ENCODE measurements at regions not wholly inside any gene's neighbourhood (a gene's known extent, or its start where the extent isn't known, plus 50 kb on each side); places are given as distances from the start of the nearest gene placed in this dataset.

DNA sequence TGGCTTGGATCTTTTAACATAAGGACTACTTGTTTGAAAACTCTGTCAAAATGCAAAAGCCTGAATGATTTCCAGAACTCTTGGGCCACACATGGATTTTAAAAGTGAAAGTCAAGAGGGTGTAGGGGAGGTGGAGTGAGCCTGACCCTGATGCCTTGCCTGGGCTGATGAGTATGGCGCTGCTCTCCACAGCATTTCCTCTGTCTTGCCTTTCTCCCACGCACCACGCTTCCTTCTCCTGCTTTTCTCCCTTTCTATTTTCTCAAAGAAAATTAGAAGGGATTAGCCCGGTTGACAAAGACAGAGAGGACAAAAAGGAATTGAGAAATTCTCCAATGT lies 207.0 kb upstream of the CCDC68 start:
- Mint-ChIP-seq H3K27ac (no peak overlapping the region), H3K4me3 (no peak overlapping the region), H3K4me1 (ENCODE audit: low read depth) (no peaks in the 10 kb centered on the region), H3K36me3 (ENCODE audit: low read depth) (no peaks in the 10 kb centered on the region), H3K27me3 (ENCODE audit: low read depth) (no peaks in the 10 kb centered on the region), H3K9me3 (ENCODE audit: insufficient read depth) (no peaks in the 10 kb centered on the region)
- DNase-seq (no peak), ATAC-seq (no peak)
- CTCF ChIA-PET, result no interaction called here
- POLR2A ChIA-PET, result no interaction called here

DNA sequence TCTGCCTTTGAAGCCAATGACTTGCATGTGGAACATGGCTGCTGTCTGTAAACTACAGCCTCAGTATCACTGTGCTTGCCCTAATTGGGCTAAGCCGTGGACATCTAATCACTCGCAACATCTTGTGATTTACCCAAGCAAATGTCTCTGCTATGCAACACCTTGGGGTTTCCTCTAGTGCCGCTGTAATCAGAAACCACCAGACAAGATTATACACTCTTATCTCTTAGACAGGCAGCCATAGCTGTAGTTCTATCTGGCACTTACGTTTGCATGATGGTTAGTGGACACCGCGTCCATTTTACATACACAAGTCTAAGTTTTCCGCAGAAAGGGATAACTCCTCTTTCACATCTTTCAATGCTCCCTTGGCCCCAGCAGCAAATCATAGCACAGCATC lies 204.3 kb upstream of the CCDC68 start:
- Mint-ChIP-seq H3K36me3 (ENCODE audit: low read depth) (no peaks in the 10 kb centered on the region), H3K4me3 (no peak overlapping the region), H3K27ac (no peak overlapping the region), H3K9me3 (ENCODE audit: insufficient read depth) (no peaks in the 10 kb centered on the region), H3K4me1 (ENCODE audit: low read depth) (no peaks in the 10 kb centered on the region), H3K27me3 (ENCODE audit: low read depth) (no peaks in the 10 kb centered on the region)
- ATAC-seq (no peak), DNase-seq (no peak)
- CTCF ChIA-PET, result no interaction called here
- POLR2A ChIA-PET, result no interaction called here

DNA sequence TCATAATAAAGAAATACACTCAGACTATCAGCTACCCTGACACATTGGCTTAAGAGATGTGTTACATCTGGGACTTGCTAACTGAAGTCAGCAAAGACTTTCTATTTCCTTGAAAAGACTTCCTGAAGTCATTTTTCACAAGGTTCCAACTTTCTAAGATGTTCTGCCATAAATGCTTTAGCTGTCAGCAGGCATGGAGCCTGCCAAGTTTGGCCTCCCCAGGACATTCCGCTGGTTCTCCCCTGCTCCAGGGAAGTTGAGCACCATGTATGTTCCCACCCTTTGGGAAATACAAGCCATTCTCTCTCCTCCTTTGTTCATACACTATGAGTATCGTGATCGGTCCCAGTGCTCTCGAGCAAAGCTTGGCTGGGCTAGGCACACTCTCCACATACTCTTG lies 202.7 kb upstream of the CCDC68 start:
- ChIA-PET POLR2A (interaction anchor here (0.6 kb wide), 1 partner anchor 957 kb away, joined by 3 read pairs; no protein-coding TSS in a partner anchor), CTCF (no interaction called here)
- no peaks in the 10 kb centered on the region for H3K27me3 Mint-ChIP-seq (ENCODE audit: low read depth)
- no peaks in the 10 kb centered on the region for H3K4me1 Mint-ChIP-seq (ENCODE audit: low read depth)
- H3K36me3 Mint-ChIP-seq (ENCODE audit: low read depth), result no peaks in the 10 kb centered on the region
- no peak for ATAC-seq
- H3K4me3 Mint-ChIP-seq, result no peak overlapping the region
- no peaks in the 10 kb centered on the region for H3K9me3 Mint-ChIP-seq (ENCODE audit: insufficient read depth)
- H3K27ac Mint-ChIP-seq, result no peak overlapping the region
- DNase-seq, result no peak

GRCh38 chr18:55159027-55159426 lies 199.8 kb upstream of the CCDC68 start:
- no peaks in the 10 kb centered on the region for H3K27me3 Mint-ChIP-seq (ENCODE audit: low read depth)
- no peak overlapping the region for H3K4me3 Mint-ChIP-seq
- no peaks in the 10 kb centered on the region for H3K36me3 Mint-ChIP-seq (ENCODE audit: low read depth)
- ATAC-seq, result no peak
- H3K9me3 Mint-ChIP-seq (ENCODE audit: insufficient read depth), result no peaks in the 10 kb centered on the region
- no peak for DNase-seq
- CTCF ChIA-PET, result no interaction called here
- POLR2A ChIA-PET, result no interaction called here
- no peaks in the 10 kb centered on the region for H3K4me1 Mint-ChIP-seq (ENCODE audit: low read depth)
- no peak overlapping the region for H3K27ac Mint-ChIP-seq

- no peak overlapping the region for H3K27ac Mint-ChIP-seq
- no peak for ATAC-seq
- H3K4me1 Mint-ChIP-seq (ENCODE audit: low read depth), result no peaks in the 10 kb centered on the region
Observed at GRCh38 chr18:55158570-55158969, 199.3 kb upstream of the CCDC68 start.

DNA sequence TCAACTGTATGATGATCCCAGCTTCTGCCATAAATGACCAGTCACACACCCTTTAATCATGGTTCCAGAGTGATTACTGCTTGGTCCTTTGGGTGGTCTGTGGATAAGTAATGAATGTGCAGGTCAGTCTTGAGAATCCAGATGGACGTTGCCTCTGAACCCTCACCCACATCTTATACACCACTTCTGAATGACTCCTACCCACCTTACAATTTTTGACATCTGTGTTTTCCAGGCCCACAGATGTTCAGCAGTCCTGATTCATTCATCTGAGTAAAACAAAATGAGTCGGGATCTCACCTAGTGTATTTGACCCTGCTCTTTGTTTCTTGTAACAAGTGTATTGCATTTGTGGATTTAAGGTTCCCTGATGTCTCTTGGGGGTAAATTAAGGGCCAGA lies 194.1 kb upstream of the CCDC68 start:
- DNase-seq (no peak), ATAC-seq (no peak)
- H3K4me3 Mint-ChIP-seq, result no peak overlapping the region
- ChIA-PET POLR2A (no interaction called here), CTCF (no interaction called here)
- H3K27me3 Mint-ChIP-seq (ENCODE audit: low read depth), result no peaks in the 10 kb centered on the region
- H3K4me1 Mint-ChIP-seq (ENCODE audit: low read depth), result no peaks in the 10 kb centered on the region
- no peak overlapping the region for H3K27ac Mint-ChIP-seq
- H3K36me3 Mint-ChIP-seq (ENCODE audit: low read depth), result no peaks in the 10 kb centered on the region
- no peaks in the 10 kb centered on the region for H3K9me3 Mint-ChIP-seq (ENCODE audit: insufficient read depth)

More at GRCh38 chr18:55158570-55158969, 199.3 kb upstream of the CCDC68 start:
- ChIA-PET CTCF (interaction anchor here (0.5 kb wide), 1 partner anchor 767 kb away, joined by 3 read pairs; no protein-coding TSS in a partner anchor), POLR2A (no interaction called here)
- no peak for DNase-seq
- H3K27me3 Mint-ChIP-seq (ENCODE audit: low read depth), result no peaks in the 10 kb centered on the region
- H3K4me3 Mint-ChIP-seq, result no peak overlapping the region
- no peaks in the 10 kb centered on the region for H3K9me3 Mint-ChIP-seq (ENCODE audit: insufficient read depth)
- H3K36me3 Mint-ChIP-seq (ENCODE audit: low read depth), result no peaks in the 10 kb centered on the region

GRCh38 chr18:55152801-55153200 lies 193.5 kb upstream of the CCDC68 start:
- POLR2A ChIA-PET, result no interaction called here
- ATAC-seq (no peak), DNase-seq (no peak)
- CTCF ChIA-PET, result no interaction called here
- H3K9me3 Mint-ChIP-seq (ENCODE audit: insufficient read depth), result no peaks in the 10 kb centered on the region
- H3K36me3 Mint-ChIP-seq (ENCODE audit: low read depth), result no peaks in the 10 kb centered on the region
- H3K4me3 Mint-ChIP-seq, result no peak overlapping the region
- H3K4me1 Mint-ChIP-seq (ENCODE audit: low read depth), result no peaks in the 10 kb centered on the region
- no peaks in the 10 kb centered on the region for H3K27me3 Mint-ChIP-seq (ENCODE audit: low read depth)
- H3K27ac Mint-ChIP-seq, result no peak overlapping the region

- no peaks in the 10 kb centered on the region for H3K36me3 Mint-ChIP-seq (ENCODE audit: low read depth)
- ChIA-PET CTCF (no interaction called here), POLR2A (no interaction called here)
- no peak overlapping the region for H3K4me3 Mint-ChIP-seq
- no peaks in the 10 kb centered on the region for H3K27me3 Mint-ChIP-seq (ENCODE audit: low read depth)
- no peaks in the 10 kb centered on the region for H3K9me3 Mint-ChIP-seq (ENCODE audit: insufficient read depth)
- ATAC-seq (no peak), DNase-seq (no peak)
- no peaks in the 10 kb centered on the region for H3K4me1 Mint-ChIP-seq (ENCODE audit: low read depth)
- no peak overlapping the region for H3K27ac Mint-ChIP-seq
Observed at GRCh38 chr18:55149994-55150393, 190.7 kb upstream of the CCDC68 start.

DNA sequence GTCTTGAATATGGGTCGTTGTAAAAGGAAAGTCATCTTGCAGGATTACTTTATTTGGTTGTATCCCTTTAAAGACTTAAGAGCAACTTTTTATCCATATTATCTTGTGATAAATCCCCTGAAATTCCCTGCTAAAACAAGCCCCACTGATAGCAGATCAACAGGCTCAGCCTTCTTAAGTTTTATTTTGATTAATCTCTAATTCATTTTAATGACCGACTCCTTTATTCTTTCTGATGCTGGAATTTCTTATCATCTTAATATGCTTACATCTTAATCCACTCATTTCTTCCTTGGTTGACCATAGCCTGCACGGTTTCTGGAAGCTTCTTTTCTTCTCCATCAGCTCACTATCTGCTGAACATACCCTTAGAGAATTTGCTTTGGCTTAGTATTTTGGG lies 188.5 kb upstream of the CCDC68 start:
- DNase-seq, result no peak
- H3K9me3 Mint-ChIP-seq (ENCODE audit: insufficient read depth), result peaks cover 5% of the 10 kb centered on the region
- POLR2A ChIA-PET, result no interaction called here
- no peak for ATAC-seq
- H3K4me3 Mint-ChIP-seq, result no peak overlapping the region
- H3K27me3 Mint-ChIP-seq (ENCODE audit: low read depth), result no peaks in the 10 kb centered on the region
- H3K27ac Mint-ChIP-seq, result no peak overlapping the region
- CTCF ChIA-PET, result no interaction called here
- H3K4me1 Mint-ChIP-seq (ENCODE audit: low read depth), result no peaks in the 10 kb centered on the region
- no peaks in the 10 kb centered on the region for H3K36me3 Mint-ChIP-seq (ENCODE audit: low read depth)

- DNase-seq (no peak), ATAC-seq (no peak)
- Mint-ChIP-seq H3K36me3 (ENCODE audit: low read depth) (no peaks in the 10 kb centered on the region), H3K4me3 (no peak overlapping the region), H3K27me3 (ENCODE audit: low read depth) (no peaks in the 10 kb centered on the region), H3K27ac (no peak overlapping the region), H3K9me3 (ENCODE audit: insufficient read depth) (peaks cover 5% of the 10 kb centered on the region), H3K4me1 (ENCODE audit: low read depth) (no peaks in the 10 kb centered on the region)
- CTCF ChIA-PET, result no interaction called here
- POLR2A ChIA-PET, result no interaction called here
Observed at GRCh38 chr18:55144193-55144930, 185.1 kb upstream of the CCDC68 start.

GRCh38 chr18:55142410-55142809 lies 183.1 kb upstream of the CCDC68 start:
- H3K4me1 Mint-ChIP-seq (ENCODE audit: low read depth), result no peaks in the 10 kb centered on the region
- ATAC-seq (no peak), DNase-seq (no peak)
- H3K27ac Mint-ChIP-seq, result no peak overlapping the region
- H3K36me3 Mint-ChIP-seq (ENCODE audit: low read depth), result no peaks in the 10 kb centered on the region
- H3K27me3 Mint-ChIP-seq (ENCODE audit: low read depth), result no peaks in the 10 kb centered on the region
- ChIA-PET POLR2A (no interaction called here), CTCF (no interaction called here)
- H3K4me3 Mint-ChIP-seq, result no peak overlapping the region
- peaks cover 5% of the 10 kb centered on the region for H3K9me3 Mint-ChIP-seq (ENCODE audit: insufficient read depth)

GRCh38 chr18:55141318-55141717 lies 182.1 kb upstream of the CCDC68 start:
- Mint-ChIP-seq H3K27ac (no peak overlapping the region), H3K4me1 (ENCODE audit: low read depth) (no peaks in the 10 kb centered on the region), H3K9me3 (ENCODE audit: insufficient read depth) (peaks cover 5% of the 10 kb centered on the region), H3K27me3 (ENCODE audit: low read depth) (no peaks in the 10 kb centered on the region), H3K4me3 (no peak overlapping the region), H3K36me3 (ENCODE audit: low read depth) (no peaks in the 10 kb centered on the region)
- ATAC-seq, result no peak
- ChIA-PET CTCF (no interaction called here), POLR2A (no interaction called here)
- no peak for DNase-seq

- POLR2A ChIA-PET, result no interaction called here
Observed at GRCh38 chr18:55139836-55140235, 180.6 kb upstream of the CCDC68 start.

More at GRCh38 chr18:55139836-55140235, 180.6 kb upstream of the CCDC68 start:
- H3K4me3 Mint-ChIP-seq, result no peak overlapping the region
- H3K27ac Mint-ChIP-seq, result no peak overlapping the region
- no peak for ATAC-seq
- DNase-seq, result no peak
- H3K4me1 Mint-ChIP-seq (ENCODE audit: low read depth), result no peaks in the 10 kb centered on the region
- H3K27me3 Mint-ChIP-seq (ENCODE audit: low read depth), result no peaks in the 10 kb centered on the region
- H3K9me3 Mint-ChIP-seq (ENCODE audit: insufficient read depth), result peaks cover 5% of the 10 kb centered on the region
- CTCF ChIA-PET, result no interaction called here
- H3K36me3 Mint-ChIP-seq (ENCODE audit: low read depth), result no peaks in the 10 kb centered on the region

Measured in activated CD8-positive, alpha-beta T cell treated with anti-CD3 and anti-CD28 coated beads, Interleukin-2, amount 10 ng/mL, durations not matched to agents 7 days and 5 days (primary cell).